Stimulated activated CD4-positive, alpha-beta T cell treated with anti-CD3 and anti-CD28 coated beads, Interleukin-1b, Interleukin-23, amount 100 ng/mL, for 1 hour (primary cell): ENCODE measurements at regions not wholly inside any gene's neighbourhood (a gene's known extent, or its start where the extent isn't known, plus 50 kb on each side); places are given as distances from the start of the nearest gene placed in this dataset.

Experiments
- DNase-seq, 2 donors: peaks; one replicate each; pipeline ENCODE4 v3.0.0-alpha.2; 2020; ENCODE audit warnings: low read depth in 2 of 2

- no peak for DNase-seq
Measured at GRCh38 chr10:78959924-78960285, 108.9 kb upstream of the ZMIZ1 start.

- DNase-seq: no peak
Measured at GRCh38 chr10:78960316-78960800, 108.4 kb upstream of the ZMIZ1 start.

GRCh38 chr10:78961760-78962159 lies 107.0 kb upstream of the ZMIZ1 start:
- DNase-seq: no peak

GRCh38 chr10:78963074-78964034 lies 105.4 kb upstream of the ZMIZ1 start:
- no peak for DNase-seq

GRCh38 chr10:78964274-78964951 lies 104.4 kb upstream of the ZMIZ1 start:
- no peak for DNase-seq

GRCh38 chr10:78964952-78965633 lies 103.7 kb upstream of the ZMIZ1 start:
- no peak for DNase-seq

- DNase-seq: no peak
Measured at GRCh38 chr10:78966182-78966787, 102.5 kb upstream of the ZMIZ1 start.

- no peak for DNase-seq
Measured at GRCh38 chr10:78966844-78967488, 101.8 kb upstream of the ZMIZ1 start.

- DNase-seq: no peak
Measured at GRCh38 chr10:78968300-78968942, 100.3 kb upstream of the ZMIZ1 start.

- DNase-seq: no peak
Measured at GRCh38 chr10:78968943-78969342, 99.8 kb upstream of the ZMIZ1 start.

GRCh38 chr10:78969719-78970118 lies 99.0 kb upstream of the ZMIZ1 start:
- DNase-seq: no peak

- DNase-seq: no peak
Measured at GRCh38 chr10:78970261-78970660, 98.5 kb upstream of the ZMIZ1 start.

- DNase-seq: no peak
Measured at GRCh38 chr10:78971094-78971682, 97.6 kb upstream of the ZMIZ1 start.

GRCh38 chr10:78972160-78972946 lies 96.4 kb upstream of the ZMIZ1 start:
- no peak for DNase-seq

GRCh38 chr10:78972947-78973900 lies 95.5 kb upstream of the ZMIZ1 start:
- DNase-seq: peak; percentile 35 to 42

- DNase-seq: peak in 1 of 2 donors; percentile 21
Measured at GRCh38 chr10:78973901-78974616, 94.7 kb upstream of the ZMIZ1 start.

GRCh38 chr10:78974617-78975317 lies 94.0 kb upstream of the ZMIZ1 start:
- DNase-seq: peak in 1 of 2 donors; percentile 30
